ENCODE measurements at regions not wholly inside any gene's neighbourhood (a gene's known extent, or its start where the extent isn't known, plus 50 kb on each side); places are given as distances from the start of the nearest gene placed in this dataset.
"Not testable (repeated sequence)": the region's sequence is repeated elsewhere in the genome, so short reads cannot be mapped to it uniquely, and the experiment has no call there.

- H3K36me3 Mint-ChIP-seq; H3K27me3 ChIP-seq (ENCODE audit: control insufficient read depth in 2 of 2, insufficient read depth in 2 of 2, low read length in 2 of 2); DNase-seq; H2AFZ ChIP-seq (ENCODE audit: insufficient read depth, low read depth, low read length, poor library complexity, severe bottlenecking); H3K27ac ChIP-seq (ENCODE audit: low read depth in 1 of 2, low read length in 2 of 2); H3K36me3 ChIP-seq (replicated peaks in 1 of 2; ENCODE audit: control insufficient read depth in 1 of 2, insufficient read depth in 2 of 2, low read length in 2 of 2); H3K79me2 ChIP-seq (ENCODE audit: insufficient read depth, low read length); intact Hi-C loops (cut with micrococcal nuclease); H3K4me3 Mint-ChIP-seq; H3K4me1 Mint-ChIP-seq; H3K4me2 ChIP-seq (replicated peaks; ENCODE audit: extremely low read depth, low read length, poor library complexity, severe bottlenecking); H3K4me1 ChIP-seq (ENCODE audit: control insufficient read depth in 1 of 2, insufficient read depth in 2 of 2, low read length in 2 of 2); H3K4me3 ChIP-seq (replicated peaks in 1 of 3; ENCODE audit: low read depth in 2 of 3, low read length in 3 of 3); H3K27me3 Mint-ChIP-seq (ENCODE audit: low read depth in 3 of 3); H4K20me1 ChIP-seq (ENCODE audit: insufficient read depth, low read length); H3K27ac Mint-ChIP-seq; H3K9ac ChIP-seq (ENCODE audit: insufficient read depth, low read length, poor library complexity, severe bottlenecking); H3K9me3 ChIP-seq (replicated peaks in 1 of 2; ENCODE audit: control insufficient read depth in 1 of 2, insufficient read depth in 1 of 2, low read length in 2 of 2); H3K9me3 Mint-ChIP-seq: not testable (repeated sequence)
- WGBS (ENCODE audit: insufficient coverage), result no CpG with 5 or more reads among the region's 6 CpGs
Observed at GRCh38 chr9:66695561-66696240, 204.8 kb upstream of the ZNF658 start.

- H3K4me3 Mint-ChIP-seq; H3K79me2 ChIP-seq (ENCODE audit: insufficient read depth, low read length); H3K27ac ChIP-seq (ENCODE audit: low read depth in 1 of 2, low read length in 2 of 2); H3K27me3 ChIP-seq (ENCODE audit: control insufficient read depth in 2 of 2, insufficient read depth in 2 of 2, low read length in 2 of 2); H2AFZ ChIP-seq (ENCODE audit: insufficient read depth, low read depth, low read length, poor library complexity, severe bottlenecking); H3K9ac ChIP-seq (ENCODE audit: insufficient read depth, low read length, poor library complexity, severe bottlenecking); H3K4me3 ChIP-seq (replicated peaks in 1 of 3; ENCODE audit: low read depth in 2 of 3, low read length in 3 of 3); intact Hi-C loops (cut with micrococcal nuclease); H3K27me3 Mint-ChIP-seq (ENCODE audit: low read depth in 3 of 3); H3K36me3 ChIP-seq (replicated peaks in 1 of 2; ENCODE audit: control insufficient read depth in 1 of 2, insufficient read depth in 2 of 2, low read length in 2 of 2); DNase-seq; H3K4me1 Mint-ChIP-seq; H3K4me2 ChIP-seq (replicated peaks; ENCODE audit: extremely low read depth, low read length, poor library complexity, severe bottlenecking); H4K20me1 ChIP-seq (ENCODE audit: insufficient read depth, low read length); H3K9me3 ChIP-seq (replicated peaks in 1 of 2; ENCODE audit: control insufficient read depth in 1 of 2, insufficient read depth in 1 of 2, low read length in 2 of 2); H3K36me3 Mint-ChIP-seq; H3K4me1 ChIP-seq (ENCODE audit: control insufficient read depth in 1 of 2, insufficient read depth in 2 of 2, low read length in 2 of 2); H3K27ac Mint-ChIP-seq; H3K9me3 Mint-ChIP-seq: not testable (repeated sequence)
- WGBS (ENCODE audit: insufficient coverage), result no CpG with 5 or more reads among the region's 9 CpGs
Observed at GRCh38 chr9:66697343-66698065, 203.0 kb upstream of the ZNF658 start.

- H3K4me1 ChIP-seq (ENCODE audit: control insufficient read depth in 1 of 2, insufficient read depth in 2 of 2, low read length in 2 of 2); H3K4me1 Mint-ChIP-seq; H3K4me2 ChIP-seq (replicated peaks; ENCODE audit: extremely low read depth, low read length, poor library complexity, severe bottlenecking); H3K36me3 Mint-ChIP-seq; H4K20me1 ChIP-seq (ENCODE audit: insufficient read depth, low read length); H3K9ac ChIP-seq (ENCODE audit: insufficient read depth, low read length, poor library complexity, severe bottlenecking); H3K36me3 ChIP-seq (replicated peaks in 1 of 2; ENCODE audit: control insufficient read depth in 1 of 2, insufficient read depth in 2 of 2, low read length in 2 of 2); H3K9me3 ChIP-seq (replicated peaks in 1 of 2; ENCODE audit: control insufficient read depth in 1 of 2, insufficient read depth in 1 of 2, low read length in 2 of 2); H3K4me3 ChIP-seq (replicated peaks in 1 of 3; ENCODE audit: low read depth in 2 of 3, low read length in 3 of 3); H2AFZ ChIP-seq (ENCODE audit: insufficient read depth, low read depth, low read length, poor library complexity, severe bottlenecking); DNase-seq; H3K9me3 Mint-ChIP-seq; H3K27ac ChIP-seq (ENCODE audit: low read depth in 1 of 2, low read length in 2 of 2); intact Hi-C loops (cut with micrococcal nuclease); H3K27ac Mint-ChIP-seq; H3K27me3 ChIP-seq (ENCODE audit: control insufficient read depth in 2 of 2, insufficient read depth in 2 of 2, low read length in 2 of 2); H3K4me3 Mint-ChIP-seq; H3K79me2 ChIP-seq (ENCODE audit: insufficient read depth, low read length); H3K27me3 Mint-ChIP-seq (ENCODE audit: low read depth in 3 of 3): not testable (repeated sequence)
- no CpG with 5 or more reads among the region's 4 CpGs for WGBS (ENCODE audit: insufficient coverage)
Observed at GRCh38 chr9:66698066-66698455, 202.5 kb upstream of the ZNF658 start.

- H2AFZ ChIP-seq (ENCODE audit: insufficient read depth, low read depth, low read length, poor library complexity, severe bottlenecking); H3K4me2 ChIP-seq (replicated peaks; ENCODE audit: extremely low read depth, low read length, poor library complexity, severe bottlenecking); H4K20me1 ChIP-seq (ENCODE audit: insufficient read depth, low read length); DNase-seq; H3K79me2 ChIP-seq (ENCODE audit: insufficient read depth, low read length); H3K27ac Mint-ChIP-seq; H3K4me3 ChIP-seq (replicated peaks in 1 of 3; ENCODE audit: low read depth in 2 of 3, low read length in 3 of 3); H3K36me3 Mint-ChIP-seq; intact Hi-C loops (cut with micrococcal nuclease); H3K27me3 ChIP-seq (ENCODE audit: control insufficient read depth in 2 of 2, insufficient read depth in 2 of 2, low read length in 2 of 2); H3K27ac ChIP-seq (ENCODE audit: low read depth in 1 of 2, low read length in 2 of 2); H3K9me3 ChIP-seq (replicated peaks in 1 of 2; ENCODE audit: control insufficient read depth in 1 of 2, insufficient read depth in 1 of 2, low read length in 2 of 2); H3K36me3 ChIP-seq (replicated peaks in 1 of 2; ENCODE audit: control insufficient read depth in 1 of 2, insufficient read depth in 2 of 2, low read length in 2 of 2); H3K9ac ChIP-seq (ENCODE audit: insufficient read depth, low read length, poor library complexity, severe bottlenecking); H3K9me3 Mint-ChIP-seq; H3K4me3 Mint-ChIP-seq; H3K4me1 ChIP-seq (ENCODE audit: control insufficient read depth in 1 of 2, insufficient read depth in 2 of 2, low read length in 2 of 2); H3K4me1 Mint-ChIP-seq; H3K27me3 Mint-ChIP-seq (ENCODE audit: low read depth in 3 of 3): not testable (repeated sequence)
- no CpG with 5 or more reads among the region's 3 CpGs for WGBS (ENCODE audit: insufficient coverage)
Observed at GRCh38 chr9:66701411-66702377, 198.8 kb upstream of the ZNF658 start.
